ACC112 (cell line): ENCODE measurements at regions not wholly inside any gene's neighbourhood (a gene's known extent, or its start where the extent isn't known, plus 50 kb on each side); places are given as distances from the start of the nearest gene placed in this dataset.

Experiments
- H2AFZ ChIP-seq: fragments of 200-600 bp; sonication (generic); one replicate; pipeline ENCODE4 v1.6.0; 2017; ENCODE audit warnings: antibody characterized with exemption, low read length; ENCODE audit not compliant: unreplicated experiment
- H3K27ac ChIP-seq: fragments of 200-600 bp; sonication (generic); 2 replicates; pipeline ENCODE4 v1.5.1; 2014; ENCODE audit warnings: low read depth, mild to moderate bottlenecking, antibody characterized with exemption, low read length, moderate library complexity
- H3K27me3 ChIP-seq: fragments of 200-600 bp; sonication (generic); 2 replicates; pipeline ENCODE4 v1.6.1; 2014; ENCODE audit warnings: mild to moderate bottlenecking, antibody characterized with exemption, low read length, moderate library complexity, mixed read lengths; ENCODE audit not compliant: insufficient read depth
- H3K36me3 ChIP-seq: fragments of 200-600 bp; sonication (generic); 2 replicates; pipeline ENCODE4 v1.6.1; 2016; ENCODE audit warnings: mild to moderate bottlenecking, antibody characterized with exemption, low read length, moderate library complexity, mixed read lengths; ENCODE audit not compliant: insufficient read depth
- H3K4me1 ChIP-seq: fragments of 200-600 bp; sonication (generic); one replicate; pipeline ENCODE4 v1.6.1; 2016; ENCODE audit warnings: low read length, mixed read lengths; ENCODE audit not compliant: insufficient read depth, unreplicated experiment, control insufficient read depth
- H3K4me3 ChIP-seq: fragments of 200-600 bp; sonication (generic); 2 replicates; pipeline ENCODE4 v1.5.1; 2014; ENCODE audit warnings: mild to moderate bottlenecking, low read depth, low read length
- H3K79me2 ChIP-seq: fragments of 200-600 bp; sonication (generic); one replicate; pipeline ENCODE4 v1.6.0; 2016; ENCODE audit warnings: low read length; ENCODE audit not compliant: control insufficient read depth, unreplicated experiment, insufficient read depth

- no peaks in the 10 kb centered on the region for H3K4me1 ChIP-seq
- H2AFZ ChIP-seq, result no peak overlapping the region
- H3K36me3 ChIP-seq, result no peaks in the 10 kb centered on the region
- H3K27me3 ChIP-seq, result peaks cover 10% of the 10 kb centered on the region; the same call in 1 of the 2 replicates
- H3K27ac ChIP-seq, result no peak overlapping the region
- H3K79me2 ChIP-seq, result no peaks in the 10 kb centered on the region
- H3K4me3 ChIP-seq, result no peak overlapping the region
Observed at GRCh38 chr5:6806668-6807067, 93.4 kb downstream of the TENT4A start.

GRCh38 chr5:6808462-6808861, 95.2 kb downstream of the TENT4A start:
- H3K36me3 ChIP-seq, result no peaks in the 10 kb centered on the region
- H3K79me2 ChIP-seq, result no peaks in the 10 kb centered on the region
- H3K4me1 ChIP-seq, result no peaks in the 10 kb centered on the region
- H3K27ac ChIP-seq, result no peak overlapping the region
- H3K27me3 ChIP-seq, result peaks cover 10% of the 10 kb centered on the region; the same call in 1 of the 2 replicates
- no peak overlapping the region for H2AFZ ChIP-seq
- no peak overlapping the region for H3K4me3 ChIP-seq

GRCh38 chr5:6810641-6811405, 97.6 kb downstream of the TENT4A start:
- H2AFZ ChIP-seq, result no peak overlapping the region
- no peaks in the 10 kb centered on the region for H3K36me3 ChIP-seq
- H3K4me1 ChIP-seq, result no peaks in the 10 kb centered on the region
- H3K4me3 ChIP-seq, result no peak overlapping the region
- H3K27me3 ChIP-seq, result peaks cover 14% of the 10 kb centered on the region; the same call in 1 of the 2 replicates
- no peak overlapping the region for H3K27ac ChIP-seq
- H3K79me2 ChIP-seq, result no peaks in the 10 kb centered on the region

GRCh38 chr5:6812091-6812490, 98.9 kb downstream of the TENT4A start:
- H3K79me2 ChIP-seq, result no peaks in the 10 kb centered on the region
- no peak overlapping the region for H3K4me3 ChIP-seq
- H3K36me3 ChIP-seq, result no peaks in the 10 kb centered on the region
- H3K27me3 ChIP-seq, result peaks cover 14% of the 10 kb centered on the region; the same call in 1 of the 2 replicates
- no peak overlapping the region for H2AFZ ChIP-seq
- H3K4me1 ChIP-seq, result no peaks in the 10 kb centered on the region
- H3K27ac ChIP-seq, result no peak overlapping the region

- Histone ChIP-seq H2AFZ (no peak overlapping the region), H3K4me3 (no peak overlapping the region), H3K27ac (no peak overlapping the region), H3K79me2 (no peaks in the 10 kb centered on the region), H3K4me1 (no peaks in the 10 kb centered on the region), H3K27me3 (peaks cover 14% of the 10 kb centered on the region; the same call in 1 of the 2 replicates), H3K36me3 (no peaks in the 10 kb centered on the region)
Observed at GRCh38 chr5:6812800-6813731, 99.8 kb downstream of the TENT4A start.

DNA sequence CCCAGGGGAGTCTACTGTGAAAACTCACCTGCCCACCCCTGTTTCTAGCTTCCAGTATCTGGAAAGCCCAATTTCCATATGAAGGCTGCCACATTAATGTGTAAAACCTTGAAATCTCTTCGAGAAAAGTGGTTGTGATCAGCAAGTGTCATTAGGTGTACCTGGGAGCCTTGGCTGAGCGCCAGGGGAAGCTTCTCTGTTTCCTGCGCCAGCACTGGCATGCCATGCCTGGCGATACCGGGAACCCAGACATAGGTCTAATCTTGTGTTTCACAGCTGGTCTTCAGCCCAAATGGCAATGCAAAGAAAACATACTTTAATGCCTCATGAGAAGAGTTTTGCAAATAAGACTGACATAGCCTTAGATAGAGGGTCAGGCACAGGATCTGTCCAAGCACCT, 101.6 kb downstream of the TENT4A start:
- H3K27ac ChIP-seq, result no peak overlapping the region
- H3K79me2 ChIP-seq, result no peaks in the 10 kb centered on the region
- H3K36me3 ChIP-seq, result no peaks in the 10 kb centered on the region
- H3K27me3 ChIP-seq, result peaks cover 17% of the 10 kb centered on the region
- no peak overlapping the region for H2AFZ ChIP-seq
- H3K4me3 ChIP-seq, result no peak overlapping the region
- H3K4me1 ChIP-seq, result no peaks in the 10 kb centered on the region

GRCh38 chr5:6818594-6819511, 105.6 kb downstream of the TENT4A start:
- no peaks in the 10 kb centered on the region for H3K36me3 ChIP-seq
- peaks cover 35% of the 10 kb centered on the region for H3K27me3 ChIP-seq
- H3K4me3 ChIP-seq, result no peak overlapping the region
- no peaks in the 10 kb centered on the region for H3K4me1 ChIP-seq
- no peak overlapping the region for H3K27ac ChIP-seq
- no peaks in the 10 kb centered on the region for H3K79me2 ChIP-seq
- H2AFZ ChIP-seq, result no peak overlapping the region

GRCh38 chr5:6819521-6819920, 106.3 kb downstream of the TENT4A start:
- H3K79me2 ChIP-seq, result no peaks in the 10 kb centered on the region
- no peak overlapping the region for H2AFZ ChIP-seq
- no peak overlapping the region for H3K27ac ChIP-seq
- no peak overlapping the region for H3K4me3 ChIP-seq
- no peaks in the 10 kb centered on the region for H3K4me1 ChIP-seq
- H3K36me3 ChIP-seq, result no peaks in the 10 kb centered on the region
- peaks cover 40% of the 10 kb centered on the region for H3K27me3 ChIP-seq

DNA sequence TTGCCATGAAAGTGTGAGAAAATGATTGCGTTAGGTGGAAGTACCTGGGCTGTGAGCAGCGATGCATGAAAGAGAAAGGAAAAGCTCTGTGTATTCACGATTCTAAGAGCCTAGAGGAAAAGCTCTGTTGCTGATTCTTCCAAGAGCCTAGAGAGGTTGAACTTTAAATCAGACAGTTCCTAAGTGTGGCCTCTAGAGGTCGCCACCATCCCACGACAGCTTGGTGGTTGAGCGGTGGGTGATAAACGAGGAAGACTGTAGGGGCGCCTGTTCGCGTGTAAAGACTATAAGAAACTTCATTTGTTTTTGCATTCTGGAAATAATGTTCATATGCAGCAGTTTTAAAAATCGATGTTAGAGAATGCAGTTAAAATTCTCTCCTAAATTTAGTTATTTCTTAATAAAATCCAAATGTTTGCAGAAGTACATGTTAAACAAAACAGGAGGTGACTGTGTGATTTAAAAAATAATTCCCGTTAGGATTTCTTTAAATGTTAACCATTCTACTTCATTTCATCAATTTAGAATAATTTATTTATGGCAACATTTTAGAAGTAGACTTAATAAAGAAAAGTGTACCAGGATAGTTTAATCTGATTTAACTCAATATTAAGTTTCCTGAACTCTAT, 107.7 kb downstream of the TENT4A start:
- no peak overlapping the region for H3K27ac ChIP-seq
- no peak overlapping the region for H2AFZ ChIP-seq
- no peaks in the 10 kb centered on the region for H3K36me3 ChIP-seq
- no peaks in the 10 kb centered on the region for H3K4me1 ChIP-seq
- H3K4me3 ChIP-seq, result no peak overlapping the region
- H3K79me2 ChIP-seq, result no peaks in the 10 kb centered on the region
- H3K27me3 ChIP-seq, result peaks cover 41% of the 10 kb centered on the region

GRCh38 chr5:6822068-6822467, 108.8 kb downstream of the TENT4A start:
- Histone ChIP-seq H3K4me3 (no peak overlapping the region), H3K36me3 (no peaks in the 10 kb centered on the region), H2AFZ (no peak overlapping the region), H3K4me1 (no peaks in the 10 kb centered on the region), H3K79me2 (no peaks in the 10 kb centered on the region), H3K27me3 (peaks cover 50% of the 10 kb centered on the region), H3K27ac (no peak overlapping the region)
